WTC11 (cell line): ENCODE measurements at regions not wholly inside any gene's neighbourhood (a gene's known extent, or its start where the extent isn't known, plus 50 kb on each side); places are given as distances from the start of the nearest gene placed in this dataset.
A peak's percentile ranks its signal among the peaks of the same experiment; 100 is the strongest.
"Not testable (repeated sequence)": the region's sequence is repeated elsewhere in the genome, so short reads cannot be mapped to it uniquely, and the experiment has no call there.

Experiments used
- ATAC-seq: fragments of 200-7000 bp; cut with Tn5 transposase; 2 replicates; pipeline ENCODE4 v1.10.0; 2021; ENCODE audit warnings: mild to moderate bottlenecking, moderate library complexity
- CTCF ChIA-PET: fragments of 300-600 bp; sonication (Branson Sonifier 250); formaldehyde crosslinking; loops from one replicate; lab custom pipeline; 2021; ENCODE audit warnings: antibody characterized with exemption; lab: Charles Lee
- POLR2A ChIA-PET: fragments of 350-600 bp; sonication (Branson Sonifier 250); formaldehyde crosslinking; loops from one replicate; lab custom pipeline; 2021; ENCODE audit warnings: antibody characterized with exemption; lab: Charles Lee
- DNase-seq: peaks from one replicate; pipeline ENCODE4 v3.0.0; 2021; ENCODE audit warnings: low spot score
- H3K27ac Mint-ChIP-seq: 2 replicates; pipeline ENCODE4 v1.8.0; 2021; ENCODE audit warnings: mixed read lengths
- H3K27me3 Mint-ChIP-seq: 2 replicates; pipeline ENCODE4 v1.8.0; 2021; ENCODE audit warnings: low read depth, mild to moderate bottlenecking, moderate library complexity, mixed read lengths
- H3K36me3 Mint-ChIP-seq: 2 replicates; pipeline ENCODE4 v1.8.0; 2021; ENCODE audit warnings: mixed read lengths
- H3K4me1 Mint-ChIP-seq: 2 replicates; pipeline ENCODE4 v1.8.0; 2022; ENCODE audit warnings: mixed read lengths
- H3K4me3 Mint-ChIP-seq: 2 replicates; pipeline ENCODE4 v1.8.0; 2021; ENCODE audit warnings: mild to moderate bottlenecking, moderate library complexity, mixed read lengths
- H3K9me3 Mint-ChIP-seq: 2 replicates; pipeline ENCODE4 v1.8.0; 2021; ENCODE audit warnings: mixed read lengths
- CDX4 ChIP-seq: fragments of 250-450 bp; sonication (Bioruptor Pico); IDR thresholded peaks from 2 replicates; pipeline ENCODE4 v1.9.0; 2021; ENCODE audit warnings: moderate library complexity, mild to moderate bottlenecking, inconsistent platforms, borderline replicate concordance
- CREM ChIP-seq: sonication (generic); formaldehyde crosslinking; IDR thresholded peaks from 2 replicates; pipeline ENCODE4 v1.8.1; 2022; ENCODE audit warnings: mild to moderate bottlenecking, missing genetic modification reagents, moderate library complexity
- ELF4 ChIP-seq: sonication (generic); formaldehyde crosslinking; IDR thresholded peaks from 2 replicates; pipeline ENCODE4 v1.8.1; 2022; ENCODE audit warnings: low read depth, mild to moderate bottlenecking, moderate library complexity, missing genetic modification reagents
- ETV6 ChIP-seq: sonication (generic); formaldehyde crosslinking; IDR thresholded peaks from 2 replicates; pipeline ENCODE4 v1.8.1; 2022; ENCODE audit warnings: mild to moderate bottlenecking, missing genetic modification reagents
- MXD4 ChIP-seq: fragments of 250-450 bp; sonication (Bioruptor Pico); IDR thresholded peaks from 2 replicates; pipeline ENCODE4 v1.8.0; 2021; ENCODE audit warnings: mild to moderate bottlenecking, moderate library complexity, borderline replicate concordance
- PRRX2 ChIP-seq: fragments of 250-450 bp; sonication (Bioruptor Pico); IDR thresholded peaks from 2 replicates; pipeline ENCODE4 v1.8.0; 2021; ENCODE audit warnings: mild to moderate bottlenecking
- SMAD4 ChIP-seq: sonication (generic); formaldehyde crosslinking; IDR thresholded peaks from 2 replicates; pipeline ENCODE4 v1.8.0; 2022; ENCODE audit warnings: mild to moderate bottlenecking, missing genetic modification reagents
- TEAD1 ChIP-seq: sonication (generic); formaldehyde crosslinking; IDR thresholded peaks from 2 replicates; pipeline ENCODE4 v1.8.0; 2022; ENCODE audit warnings: mild to moderate bottlenecking, missing genetic modification reagents
- TEAD4 ChIP-seq: sonication (generic); formaldehyde crosslinking; IDR thresholded peaks from 2 replicates; pipeline ENCODE4 v1.8.0; 2022; ENCODE audit warnings: mild to moderate bottlenecking, missing genetic modification reagents
- ZNF281 ChIP-seq: sonication (generic); formaldehyde crosslinking; IDR thresholded peaks from 2 replicates; pipeline ENCODE4 v1.8.0; 2023; ENCODE audit warnings: mild to moderate bottlenecking, missing genetic modification reagents
- ZNF317 ChIP-seq: sonication (generic); formaldehyde crosslinking; IDR thresholded peaks from 2 replicates; pipeline ENCODE4 v1.8.1; 2023; ENCODE audit warnings: low read depth, mild to moderate bottlenecking, moderate library complexity, missing genetic modification reagents, borderline replicate concordance
- ZSCAN18 ChIP-seq: fragments of 250-450 bp; sonication (Bioruptor Pico); IDR thresholded peaks from 2 replicates; pipeline ENCODE4 v2.1.2; 2022; ENCODE audit warnings: mild to moderate bottlenecking, moderate library complexity
- TF ChIP-seq, protein P1 (sequence below): sonication (generic); formaldehyde crosslinking; IDR thresholded peaks from 2 replicates; pipeline ENCODE4 v1.8.1; 2022; ENCODE audit warnings: mild to moderate bottlenecking, missing genetic modification reagents, moderate library complexity, borderline replicate concordance
- TF ChIP-seq, protein P2 (sequence below): fragments of 200-600 bp; IDR thresholded peaks from 2 replicates; pipeline ENCODE4 v1.8.0; 2022; ENCODE audit warnings: antibody characterized with exemption

- Mint-ChIP-seq H3K4me3 (no peak overlapping the region), H3K9me3 (peaks cover 10% of the 10 kb centered on the region), H3K36me3 (no peaks in the 10 kb centered on the region), H3K27ac (no peak overlapping the region), H3K27me3 (peaks cover 20% of the 10 kb centered on the region)
- no peak for ATAC-seq
- CTCF ChIA-PET: interaction anchor here (1.4 kb wide), 1 partner anchor 54 kb away, joined by 4 read pairs; no protein-coding TSS in a partner anchor
- DNase-seq: no peak
- POLR2A ChIA-PET: no interaction called here
- no peak for TF ChIP-seq SMAD4 (CRISPR knock-in tag)
- no peak for TF ChIP-seq ZNF317 (CRISPR knock-in tag)
- no peak for TF ChIP-seq CREM
- TF ChIP-seq, protein P1, sequence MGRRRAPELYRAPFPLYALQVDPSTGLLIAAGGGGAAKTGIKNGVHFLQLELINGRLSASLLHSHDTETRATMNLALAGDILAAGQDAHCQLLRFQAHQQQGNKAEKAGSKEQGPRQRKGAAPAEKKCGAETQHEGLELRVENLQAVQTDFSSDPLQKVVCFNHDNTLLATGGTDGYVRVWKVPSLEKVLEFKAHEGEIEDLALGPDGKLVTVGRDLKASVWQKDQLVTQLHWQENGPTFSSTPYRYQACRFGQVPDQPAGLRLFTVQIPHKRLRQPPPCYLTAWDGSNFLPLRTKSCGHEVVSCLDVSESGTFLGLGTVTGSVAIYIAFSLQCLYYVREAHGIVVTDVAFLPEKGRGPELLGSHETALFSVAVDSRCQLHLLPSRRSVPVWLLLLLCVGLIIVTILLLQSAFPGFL: no peak
- TF ChIP-seq TEAD1 (CRISPR knock-in tag): no peak
- TF ChIP-seq, protein P2, sequence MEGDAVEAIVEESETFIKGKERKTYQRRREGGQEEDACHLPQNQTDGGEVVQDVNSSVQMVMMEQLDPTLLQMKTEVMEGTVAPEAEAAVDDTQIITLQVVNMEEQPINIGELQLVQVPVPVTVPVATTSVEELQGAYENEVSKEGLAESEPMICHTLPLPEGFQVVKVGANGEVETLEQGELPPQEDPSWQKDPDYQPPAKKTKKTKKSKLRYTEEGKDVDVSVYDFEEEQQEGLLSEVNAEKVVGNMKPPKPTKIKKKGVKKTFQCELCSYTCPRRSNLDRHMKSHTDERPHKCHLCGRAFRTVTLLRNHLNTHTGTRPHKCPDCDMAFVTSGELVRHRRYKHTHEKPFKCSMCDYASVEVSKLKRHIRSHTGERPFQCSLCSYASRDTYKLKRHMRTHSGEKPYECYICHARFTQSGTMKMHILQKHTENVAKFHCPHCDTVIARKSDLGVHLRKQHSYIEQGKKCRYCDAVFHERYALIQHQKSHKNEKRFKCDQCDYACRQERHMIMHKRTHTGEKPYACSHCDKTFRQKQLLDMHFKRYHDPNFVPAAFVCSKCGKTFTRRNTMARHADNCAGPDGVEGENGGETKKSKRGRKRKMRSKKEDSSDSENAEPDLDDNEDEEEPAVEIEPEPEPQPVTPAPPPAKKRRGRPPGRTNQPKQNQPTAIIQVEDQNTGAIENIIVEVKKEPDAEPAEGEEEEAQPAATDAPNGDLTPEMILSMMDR: no peak
- no peak for TF ChIP-seq ELF4 (CRISPR knock-in tag)
- TF ChIP-seq ZNF281 (CRISPR knock-in tag): no peak
- no peak for TF ChIP-seq TEAD4 (CRISPR knock-in tag)
- TF ChIP-seq, all 79 proteins: peak for 0
- peaks cover 6% of the 10 kb centered on the region; the same call in 1 of the 2 replicates for H3K4me1 Mint-ChIP-seq
These were observed 57.6 kb upstream of the IGFBP5 start for GRCh38 chr2:216752855-216753505.

DNA sequence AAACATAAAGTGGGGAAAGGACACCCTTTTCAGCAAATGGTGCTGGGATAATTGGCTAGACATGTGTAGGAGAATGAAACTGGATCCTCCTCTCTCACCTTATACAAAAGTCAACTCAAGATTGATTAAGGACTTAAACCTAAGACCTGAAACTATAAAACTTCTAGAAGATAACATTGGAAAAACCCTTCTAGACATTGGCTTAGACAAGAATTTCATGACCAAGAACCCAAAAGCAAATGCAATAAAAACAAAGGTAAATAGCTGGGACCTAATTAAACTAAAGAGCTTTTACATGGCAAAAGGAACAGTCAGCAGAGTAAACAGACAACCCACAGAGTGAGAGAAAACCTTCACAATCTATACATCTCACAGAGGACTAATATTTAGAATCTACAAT, 55.4 kb upstream of the IGFBP5 start:
- Mint-ChIP-seq H3K9me3 (peaks cover 26% of the 10 kb centered on the region), H3K27me3 (peaks cover 24% of the 10 kb centered on the region)
- ATAC-seq, POLR2A ChIA-PET, H3K4me3 Mint-ChIP-seq, CTCF ChIA-PET, H3K4me1 Mint-ChIP-seq, H3K27ac Mint-ChIP-seq, DNase-seq, H3K36me3 Mint-ChIP-seq: not testable (repeated sequence)

- H3K4me3 Mint-ChIP-seq, ATAC-seq, H3K36me3 Mint-ChIP-seq, H3K27ac Mint-ChIP-seq, H3K4me1 Mint-ChIP-seq, POLR2A ChIA-PET: not testable (repeated sequence)
- CTCF ChIA-PET: interaction anchor here (1.1 to 1.8 kb wide), 3 partner anchors 20 to 239 kb away, joined by 3 to 6 read pairs (median 4); no protein-coding TSS in a partner anchor
- H3K9me3 Mint-ChIP-seq: peaks cover 41% of the 10 kb centered on the region
- H3K27me3 Mint-ChIP-seq: peaks cover 16% of the 10 kb centered on the region
- peak; percentile 29 for DNase-seq
These were observed 50.9 kb upstream of the IGFBP5 start for GRCh38 chr2:216746268-216746667.

DNA sequence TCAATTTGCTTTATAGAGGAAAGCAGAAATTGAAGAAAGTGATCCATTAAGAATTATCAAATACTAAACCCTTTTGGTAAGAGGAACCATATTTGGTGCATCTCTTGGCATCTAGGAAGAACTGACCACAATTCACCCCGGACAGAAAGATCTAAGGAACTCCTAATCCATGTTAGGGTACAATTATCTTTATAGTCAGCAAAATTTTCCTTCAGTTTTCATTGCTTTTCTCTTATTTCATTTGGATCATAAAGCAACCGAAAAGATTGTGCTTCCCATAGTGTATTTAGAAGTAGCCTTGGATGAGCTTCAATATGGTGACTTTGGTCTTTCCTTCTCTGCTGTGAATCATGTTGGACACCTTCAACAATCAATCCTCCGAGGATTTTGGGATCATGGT, 50.1 kb upstream of the IGFBP5 start:
- H3K9me3 Mint-ChIP-seq: peaks cover 41% of the 10 kb centered on the region
- H3K4me3 Mint-ChIP-seq: no peak overlapping the region
- H3K27me3 Mint-ChIP-seq: peaks cover 13% of the 10 kb centered on the region
- H3K36me3 Mint-ChIP-seq: no peaks in the 10 kb centered on the region; the same call in 1 of the 2 replicates
- no peaks in the 10 kb centered on the region for H3K4me1 Mint-ChIP-seq
- TF ChIP-seq, protein P1: no peak
- TF ChIP-seq CREM (no peak), MXD4 (CRISPR knock-in tag) (no peak), ETV6 (CRISPR knock-in tag) (no peak), ZSCAN18 (CRISPR knock-in tag) (no peak), PRRX2 (CRISPR knock-in tag) (no peak), CDX4 (no peak)
- TF ChIP-seq, all 79 proteins: peak for 0
- DNase-seq (no peak), ATAC-seq (no peak)
- ChIA-PET CTCF (interaction anchor here (1.1 kb wide), 1 partner anchor 21 kb away, joined by 6 read pairs; no protein-coding TSS in a partner anchor), POLR2A (no interaction called here)
- no peak overlapping the region for H3K27ac Mint-ChIP-seq
